H1 (cell line): ENCODE measurements at regions not wholly inside any gene's neighbourhood (a gene's known extent, or its start where the extent isn't known, plus 50 kb on each side); places are given as distances from the start of the nearest gene placed in this dataset.

ENCODE experiments used
- ASH2L ChIP-seq: fragments of 200-600, 300-600 bp; sonication (generic); IDR thresholded peaks from one replicate; pipeline ENCODE4 v1.7.1; 2017; ENCODE audit warnings: low read length
- CBX5 ChIP-seq: fragments of 300-800, 300-1000 bp; sonication (generic); IDR thresholded peaks from 2 replicates; pipeline ENCODE4 v1.7.1; 2016; ENCODE audit warnings: antibody characterized with exemption, low read length, low read depth
- CREB1 ChIP-seq: IDR thresholded peaks from 2 replicates; pipeline ENCODE4 v1.6.1; 2012; ENCODE audit warnings: inconsistent platforms
- EGR1 ChIP-seq: IDR thresholded peaks from 2 replicates; pipeline ENCODE4 v1.6.1; 2011; ENCODE audit warnings: low read depth, low read length, borderline replicate concordance
- GABPA ChIP-seq: IDR thresholded peaks from 2 replicates; pipeline ENCODE4 v1.6.1; 2011; ENCODE audit warnings: mild to moderate bottlenecking, low read length, moderate library complexity, borderline replicate concordance; ENCODE audit not compliant: insufficient read depth
- HDAC6 ChIP-seq: IDR thresholded peaks from one replicate; pipeline ENCODE4 v1.7.1; 2012; ENCODE audit warnings: low read depth, mild to moderate bottlenecking, inconsistent platforms, low read length, moderate library complexity
- POU5F1 ChIP-seq: IDR thresholded peaks from 2 replicates; pipeline ENCODE4 v1.6.1; 2011; ENCODE audit warnings: low read depth, mild to moderate bottlenecking, low read length, moderate library complexity
- RNF2 ChIP-seq: fragments of 200-900, 300-1000 bp; sonication (generic); IDR thresholded peaks from 2 replicates; pipeline ENCODE4 v1.7.1; 2016; ENCODE audit warnings: borderline replicate concordance, low read depth, mild to moderate bottlenecking, antibody characterized with exemption, low read length; ENCODE audit not compliant: poor library complexity, severe bottlenecking; ENCODE audit errors: missing control alignments
- SUZ12 ChIP-seq: fragments of 200-600 bp; sonication (generic); IDR thresholded peaks from 2 replicates; pipeline ENCODE4 v1.6.1; 2012; ENCODE audit warnings: mild to moderate bottlenecking, inconsistent platforms, low read length, moderate library complexity, mixed read lengths
- TBP ChIP-seq: IDR thresholded peaks from 2 replicates; pipeline ENCODE4 v1.6.1; 2011; ENCODE audit warnings: low read depth, low read length, improper control_type of control experiment
- TF ChIP-seq, protein P1 (sequence below): fragments of 300-600 bp; sonication (generic); IDR thresholded peaks from 2 replicates; pipeline ENCODE4 v1.7.1; 2012; ENCODE audit warnings: low read length, moderate library complexity, mild to moderate bottlenecking, inconsistent platforms; ENCODE audit not compliant: insufficient replicate concordance
- TF ChIP-seq, protein P2 (sequence below): IDR thresholded peaks from 2 replicates; pipeline ENCODE4 v1.6.1; 2011; ENCODE audit warnings: low read depth, mild to moderate bottlenecking, low read length; ENCODE audit not compliant: insufficient read depth

GRCh38 chr5:43804723-43805122 lies 201.7 kb downstream of the NNT start (continued):
- TF ChIP-seq, protein P1, sequence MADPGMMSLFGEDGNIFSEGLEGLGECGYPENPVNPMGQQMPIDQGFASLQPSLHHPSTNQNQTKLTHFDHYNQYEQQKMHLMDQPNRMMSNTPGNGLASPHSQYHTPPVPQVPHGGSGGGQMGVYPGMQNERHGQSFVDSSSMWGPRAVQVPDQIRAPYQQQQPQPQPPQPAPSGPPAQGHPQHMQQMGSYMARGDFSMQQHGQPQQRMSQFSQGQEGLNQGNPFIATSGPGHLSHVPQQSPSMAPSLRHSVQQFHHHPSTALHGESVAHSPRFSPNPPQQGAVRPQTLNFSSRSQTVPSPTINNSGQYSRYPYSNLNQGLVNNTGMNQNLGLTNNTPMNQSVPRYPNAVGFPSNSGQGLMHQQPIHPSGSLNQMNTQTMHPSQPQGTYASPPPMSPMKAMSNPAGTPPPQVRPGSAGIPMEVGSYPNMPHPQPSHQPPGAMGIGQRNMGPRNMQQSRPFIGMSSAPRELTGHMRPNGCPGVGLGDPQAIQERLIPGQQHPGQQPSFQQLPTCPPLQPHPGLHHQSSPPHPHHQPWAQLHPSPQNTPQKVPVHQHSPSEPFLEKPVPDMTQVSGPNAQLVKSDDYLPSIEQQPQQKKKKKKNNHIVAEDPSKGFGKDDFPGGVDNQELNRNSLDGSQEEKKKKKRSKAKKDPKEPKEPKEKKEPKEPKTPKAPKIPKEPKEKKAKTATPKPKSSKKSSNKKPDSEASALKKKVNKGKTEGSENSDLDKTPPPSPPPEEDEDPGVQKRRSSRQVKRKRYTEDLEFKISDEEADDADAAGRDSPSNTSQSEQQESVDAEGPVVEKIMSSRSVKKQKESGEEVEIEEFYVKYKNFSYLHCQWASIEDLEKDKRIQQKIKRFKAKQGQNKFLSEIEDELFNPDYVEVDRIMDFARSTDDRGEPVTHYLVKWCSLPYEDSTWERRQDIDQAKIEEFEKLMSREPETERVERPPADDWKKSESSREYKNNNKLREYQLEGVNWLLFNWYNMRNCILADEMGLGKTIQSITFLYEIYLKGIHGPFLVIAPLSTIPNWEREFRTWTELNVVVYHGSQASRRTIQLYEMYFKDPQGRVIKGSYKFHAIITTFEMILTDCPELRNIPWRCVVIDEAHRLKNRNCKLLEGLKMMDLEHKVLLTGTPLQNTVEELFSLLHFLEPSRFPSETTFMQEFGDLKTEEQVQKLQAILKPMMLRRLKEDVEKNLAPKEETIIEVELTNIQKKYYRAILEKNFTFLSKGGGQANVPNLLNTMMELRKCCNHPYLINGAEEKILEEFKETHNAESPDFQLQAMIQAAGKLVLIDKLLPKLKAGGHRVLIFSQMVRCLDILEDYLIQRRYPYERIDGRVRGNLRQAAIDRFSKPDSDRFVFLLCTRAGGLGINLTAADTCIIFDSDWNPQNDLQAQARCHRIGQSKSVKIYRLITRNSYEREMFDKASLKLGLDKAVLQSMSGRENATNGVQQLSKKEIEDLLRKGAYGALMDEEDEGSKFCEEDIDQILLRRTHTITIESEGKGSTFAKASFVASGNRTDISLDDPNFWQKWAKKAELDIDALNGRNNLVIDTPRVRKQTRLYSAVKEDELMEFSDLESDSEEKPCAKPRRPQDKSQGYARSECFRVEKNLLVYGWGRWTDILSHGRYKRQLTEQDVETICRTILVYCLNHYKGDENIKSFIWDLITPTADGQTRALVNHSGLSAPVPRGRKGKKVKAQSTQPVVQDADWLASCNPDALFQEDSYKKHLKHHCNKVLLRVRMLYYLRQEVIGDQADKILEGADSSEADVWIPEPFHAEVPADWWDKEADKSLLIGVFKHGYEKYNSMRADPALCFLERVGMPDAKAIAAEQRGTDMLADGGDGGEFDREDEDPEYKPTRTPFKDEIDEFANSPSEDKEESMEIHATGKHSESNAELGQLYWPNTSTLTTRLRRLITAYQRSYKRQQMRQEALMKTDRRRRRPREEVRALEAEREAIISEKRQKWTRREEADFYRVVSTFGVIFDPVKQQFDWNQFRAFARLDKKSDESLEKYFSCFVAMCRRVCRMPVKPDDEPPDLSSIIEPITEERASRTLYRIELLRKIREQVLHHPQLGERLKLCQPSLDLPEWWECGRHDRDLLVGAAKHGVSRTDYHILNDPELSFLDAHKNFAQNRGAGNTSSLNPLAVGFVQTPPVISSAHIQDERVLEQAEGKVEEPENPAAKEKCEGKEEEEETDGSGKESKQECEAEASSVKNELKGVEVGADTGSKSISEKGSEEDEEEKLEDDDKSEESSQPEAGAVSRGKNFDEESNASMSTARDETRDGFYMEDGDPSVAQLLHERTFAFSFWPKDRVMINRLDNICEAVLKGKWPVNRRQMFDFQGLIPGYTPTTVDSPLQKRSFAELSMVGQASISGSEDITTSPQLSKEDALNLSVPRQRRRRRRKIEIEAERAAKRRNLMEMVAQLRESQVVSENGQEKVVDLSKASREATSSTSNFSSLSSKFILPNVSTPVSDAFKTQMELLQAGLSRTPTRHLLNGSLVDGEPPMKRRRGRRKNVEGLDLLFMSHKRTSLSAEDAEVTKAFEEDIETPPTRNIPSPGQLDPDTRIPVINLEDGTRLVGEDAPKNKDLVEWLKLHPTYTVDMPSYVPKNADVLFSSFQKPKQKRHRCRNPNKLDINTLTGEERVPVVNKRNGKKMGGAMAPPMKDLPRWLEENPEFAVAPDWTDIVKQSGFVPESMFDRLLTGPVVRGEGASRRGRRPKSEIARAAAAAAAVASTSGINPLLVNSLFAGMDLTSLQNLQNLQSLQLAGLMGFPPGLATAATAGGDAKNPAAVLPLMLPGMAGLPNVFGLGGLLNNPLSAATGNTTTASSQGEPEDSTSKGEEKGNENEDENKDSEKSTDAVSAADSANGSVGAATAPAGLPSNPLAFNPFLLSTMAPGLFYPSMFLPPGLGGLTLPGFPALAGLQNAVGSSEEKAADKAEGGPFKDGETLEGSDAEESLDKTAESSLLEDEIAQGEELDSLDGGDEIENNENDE: no peak
- TF ChIP-seq, protein P2, sequence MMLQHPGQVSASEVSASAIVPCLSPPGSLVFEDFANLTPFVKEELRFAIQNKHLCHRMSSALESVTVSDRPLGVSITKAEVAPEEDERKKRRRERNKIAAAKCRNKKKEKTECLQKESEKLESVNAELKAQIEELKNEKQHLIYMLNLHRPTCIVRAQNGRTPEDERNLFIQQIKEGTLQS: no peak
- no peak for TF ChIP-seq CREB1
- TF ChIP-seq SUZ12: no peak
- TF ChIP-seq HDAC6: no peak
- TF ChIP-seq EGR1: no peak
- TF ChIP-seq GABPA: no peak
- TF ChIP-seq RNF2: no peak
- no peak for TF ChIP-seq CBX5
- no peak for TF ChIP-seq ASH2L
- TF ChIP-seq TBP: no peak
- TF ChIP-seq POU5F1: no peak
